AG04449 (cell line): ENCODE measurements at regions not wholly inside any gene's neighbourhood (a gene's known extent, or its start where the extent isn't known, plus 50 kb on each side); places are given as distances from the start of the nearest gene placed in this dataset.
"Not testable (repeated sequence)": the region's sequence is repeated elsewhere in the genome, so short reads cannot be mapped to it uniquely, and the experiment has no call there.

Experiments used
- CTCF ChIA-PET: fragments of 350-600 bp; formaldehyde crosslinking; extraction: SDS; loops from one replicate; lab custom pipeline; 2021; ENCODE audit warnings: antibody characterized with exemption; lab: Yijun Ruan, JAX
- POLR2A ChIA-PET: fragments of 400-600, 350-600 bp; formaldehyde crosslinking; extraction: SDS; loops from one replicate; lab custom pipeline; 2020; ENCODE audit warnings: antibody characterized with exemption, inconsistent platforms; lab: Yijun Ruan, JAX
- DNase-seq: peaks from one replicate; pipeline ENCODE4 v3.0.0-alpha.2; 2010; ENCODE audit warnings: low read depth, low spot score
- H3K4me3 ChIP-seq: 2 replicates; pipeline ENCODE4 v1.5.1; 2011; ENCODE audit warnings: low read depth, mild to moderate bottlenecking, control low read depth, low read length
- CTCF ChIP-seq: IDR thresholded peaks from one replicate; pipeline ENCODE4 v1.5.1; 2011; ENCODE audit warnings: mild to moderate bottlenecking, moderate library complexity, low read length, control low read depth, inconsistent platforms; ENCODE audit not compliant: insufficient read depth; ENCODE audit errors: missing control alignments

DNA sequence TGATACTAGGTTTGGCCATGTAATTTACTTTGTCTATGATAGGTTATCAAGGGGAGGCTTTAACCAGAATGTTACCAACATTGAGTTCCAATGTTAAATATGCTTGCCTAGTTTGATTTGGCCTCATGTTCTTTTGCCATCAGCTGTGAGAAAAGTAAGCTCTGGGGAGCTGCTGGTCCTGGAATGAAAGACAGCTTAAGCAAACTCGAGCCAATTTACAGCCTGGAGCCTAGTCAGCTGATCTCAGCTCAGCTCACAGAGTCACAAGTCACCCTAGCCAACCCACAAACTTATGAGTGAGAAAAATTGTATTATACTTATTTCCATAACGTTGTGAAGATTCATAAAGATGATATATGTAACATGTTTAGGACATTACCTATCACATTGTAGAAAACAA is 426.7 kb downstream of the RWDD3 start:
- ChIA-PET POLR2A (no interaction called here), CTCF (no interaction called here)
- TF ChIP-seq CTCF, result no peak

DNA sequence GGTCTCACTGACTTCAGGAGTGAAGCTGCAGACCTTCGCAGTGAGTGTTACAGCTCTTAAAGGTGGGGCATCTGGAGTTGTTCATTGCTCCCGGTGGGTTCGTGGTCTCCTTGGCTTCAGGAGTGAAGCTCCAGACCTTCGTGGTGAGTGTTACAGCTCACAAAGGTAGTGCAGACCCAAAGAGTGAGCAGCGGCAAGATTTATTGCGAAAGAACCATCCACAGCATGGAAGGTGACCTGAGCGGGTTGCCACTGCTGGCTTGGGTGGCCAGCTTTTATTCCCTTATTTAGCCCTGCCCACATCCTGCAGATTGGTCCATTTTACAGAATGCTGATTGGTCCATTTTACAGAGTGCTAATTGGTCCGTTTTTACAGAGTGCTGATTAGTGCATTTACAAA is 429.5 kb downstream of the RWDD3 start:
- DNase-seq, CTCF ChIA-PET, POLR2A ChIA-PET, H3K4me3 ChIP-seq: not testable (repeated sequence)

More for the DNA sequence above, 426.7 kb downstream of the RWDD3 start:
- no peak for DNase-seq
- no peak overlapping the region for H3K4me3 ChIP-seq

- TF ChIP-seq CTCF, result no peak
- H3K4me3 ChIP-seq, result no peak overlapping the region
- POLR2A ChIA-PET, result no interaction called here
- no peak for DNase-seq
- CTCF ChIA-PET, result no interaction called here
Measured at GRCh38 chr1:95668165-95668564, 434.2 kb downstream of the RWDD3 start.

DNA sequence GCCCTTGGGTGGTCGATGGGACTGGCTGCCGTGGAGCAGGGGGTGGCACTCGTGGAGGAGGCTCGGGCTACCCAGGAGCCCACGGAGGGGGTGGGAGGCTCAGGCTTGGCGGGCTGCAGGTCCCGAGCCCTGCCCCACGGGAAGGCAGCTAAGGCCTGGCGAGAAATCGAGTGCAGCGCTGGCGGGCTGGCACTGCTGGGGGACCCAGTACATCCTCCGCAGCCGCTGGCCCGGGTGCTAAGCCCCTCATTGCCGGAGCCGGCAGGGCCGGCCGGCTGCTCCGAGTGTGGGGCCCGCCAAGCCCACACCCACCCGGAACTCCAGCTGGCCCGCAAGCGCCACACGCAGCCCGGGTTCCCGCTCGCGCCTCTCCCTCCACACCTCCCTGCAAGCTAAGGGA is 435.6 kb downstream of the RWDD3 start:
- DNase-seq, POLR2A ChIA-PET, CTCF ChIA-PET, H3K4me3 ChIP-seq: not testable (repeated sequence)

DNA sequence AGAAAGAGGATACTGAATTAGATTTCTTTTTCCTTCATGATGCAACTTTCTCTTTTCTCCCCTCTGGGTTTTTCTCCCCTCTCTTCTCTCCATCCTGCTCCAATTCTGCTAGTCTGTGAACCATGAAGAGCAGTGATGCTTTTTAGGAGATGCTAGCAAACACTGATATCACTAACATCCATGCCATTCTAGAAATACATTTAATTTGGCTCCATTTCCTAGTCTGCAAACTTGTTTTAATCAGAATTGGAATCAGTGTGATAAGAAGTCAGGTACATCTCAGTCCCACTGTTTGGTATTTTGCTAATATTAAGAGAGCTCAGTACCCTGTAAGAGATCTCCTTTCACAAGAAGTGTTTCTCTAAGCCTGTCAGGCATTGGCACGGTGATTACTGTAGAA is 437.1 kb downstream of the RWDD3 start:
- TF ChIP-seq CTCF, result no peak
- H3K4me3 ChIP-seq, result no peak overlapping the region
- no peak for DNase-seq
- ChIA-PET CTCF (no interaction called here), POLR2A (no interaction called here)

GRCh38 chr1:95679262-95679661 is 445.3 kb downstream of the RWDD3 start:
- H3K4me3 ChIP-seq, result no peak overlapping the region
- ChIA-PET CTCF (no interaction called here), POLR2A (no interaction called here)
- DNase-seq, result no peak
- no peak for TF ChIP-seq CTCF

DNA sequence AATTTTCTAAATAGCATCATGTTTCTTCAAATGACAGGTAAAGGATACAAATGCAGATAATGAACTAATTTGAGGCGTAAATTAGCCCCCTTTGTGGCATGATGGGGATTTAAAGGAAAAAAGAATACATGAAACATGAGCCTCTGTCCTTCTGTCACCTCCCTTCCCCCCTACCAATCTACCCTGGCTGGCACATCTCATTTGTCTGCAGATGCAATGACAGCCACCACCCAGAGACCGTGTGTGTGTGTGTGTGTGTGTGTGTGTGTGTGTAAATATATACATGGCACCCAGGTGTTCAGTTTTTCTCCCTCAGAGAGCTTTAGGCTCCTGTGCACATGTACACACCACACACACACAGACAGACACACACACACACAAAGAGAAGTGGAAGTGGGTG is 451.1 kb downstream of the RWDD3 start:
- CTCF ChIA-PET, result no interaction called here
- POLR2A ChIA-PET, result no interaction called here
- no peak for TF ChIP-seq CTCF
- no peak for DNase-seq
- no peak overlapping the region for H3K4me3 ChIP-seq

DNA sequence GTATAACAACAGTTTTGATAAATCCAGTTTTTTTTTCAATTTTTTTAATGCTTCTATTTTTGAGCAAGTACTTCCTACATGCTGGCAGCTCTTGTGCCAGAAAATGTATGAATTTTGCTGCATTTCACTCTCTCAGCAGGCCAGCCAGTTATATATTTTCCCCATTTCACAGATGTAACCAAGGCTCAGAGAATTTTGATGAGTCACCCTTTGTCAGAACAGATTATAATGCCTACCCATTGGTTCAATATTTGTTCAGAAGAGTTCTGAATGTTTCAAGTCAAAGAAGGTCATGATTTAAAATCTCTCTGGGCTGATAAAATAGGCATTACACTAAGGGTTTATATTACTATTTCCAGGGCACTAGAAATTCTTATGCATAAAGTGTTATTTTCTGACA is 452.2 kb downstream of the RWDD3 start:
- no peak for DNase-seq
- CTCF ChIA-PET, result no interaction called here
- POLR2A ChIA-PET, result no interaction called here
- no peak overlapping the region for H3K4me3 ChIP-seq
- no peak for TF ChIP-seq CTCF
